ENCODE measurements at regions not wholly inside any gene's neighbourhood (a gene's known extent, or its start where the extent isn't known, plus 50 kb on each side); places are given as distances from the start of the nearest gene placed in this dataset.
"Not testable (repeated sequence)": the region's sequence is repeated elsewhere in the genome, so short reads cannot be mapped to it uniquely, and the experiment has no call there.

- DNase-seq (ENCODE audit: low read depth) = not testable (repeated sequence)
Measured at GRCh38 chr2:131738996-131739434, 211.3 kb downstream of the CCDC74A start.

- no peak for DNase-seq (ENCODE audit: low read depth)
Measured at GRCh38 chr2:131753640-131754561, 226.2 kb downstream of the CCDC74A start.

GRCh38 chr2:131754929-131755720 lies 227.4 kb downstream of the CCDC74A start:
- no peak for DNase-seq (ENCODE audit: low read depth)

GRCh38 chr2:131756141-131756907 lies 228.6 kb downstream of the CCDC74A start:
- no peak for DNase-seq (ENCODE audit: low read depth)

GRCh38 chr2:131758941-131759340 lies 231.3 kb downstream of the CCDC74A start:
- not testable (repeated sequence) for DNase-seq (ENCODE audit: low read depth)

GRCh38 chr2:131774955-131775555 lies 247.4 kb downstream of the CCDC74A start:
- DNase-seq (ENCODE audit: low read depth) = not testable (repeated sequence)

- not testable (repeated sequence) for DNase-seq (ENCODE audit: low read depth)
Measured at GRCh38 chr2:131775903-131776506, 248.3 kb downstream of the CCDC74A start.

GRCh38 chr2:131780446-131780845 lies 252.8 kb downstream of the CCDC74A start:
- DNase-seq (ENCODE audit: low read depth) = not testable (repeated sequence)

GRCh38 chr2:131801210-131801744 lies 273.6 kb downstream of the CCDC74A start:
- DNase-seq (ENCODE audit: low read depth) = no peak

GRCh38 chr2:131801745-131802350 lies 274.2 kb downstream of the CCDC74A start:
- peak; percentile 72 for DNase-seq (ENCODE audit: low read depth)

GRCh38 chr2:131802351-131802836 lies 274.7 kb downstream of the CCDC74A start:
- peak; percentile 9 for DNase-seq (ENCODE audit: low read depth)

GRCh38 chr2:131803237-131803636 lies 275.5 kb downstream of the CCDC74A start:
- not testable (repeated sequence) for DNase-seq (ENCODE audit: low read depth)

- DNase-seq (ENCODE audit: low read depth) = not testable (repeated sequence)
Measured at GRCh38 chr2:131812605-131813004, 284.9 kb downstream of the CCDC74A start.

- not testable (repeated sequence) for DNase-seq (ENCODE audit: low read depth)
Measured at GRCh38 chr2:131813378-131813777, 285.7 kb downstream of the CCDC74A start.

- DNase-seq (ENCODE audit: low read depth) = not testable (repeated sequence)
Measured at GRCh38 chr2:131818267-131818973, 290.7 kb downstream of the CCDC74A start.

- not testable (repeated sequence) for DNase-seq (ENCODE audit: low read depth)
Measured at GRCh38 chr2:131822237-131822721, 294.6 kb downstream of the CCDC74A start.

- DNase-seq (ENCODE audit: low read depth) = not testable (repeated sequence)
Measured at GRCh38 chr2:131823058-131823457, 295.4 kb downstream of the CCDC74A start.

GRCh38 chr2:131824986-131825385 lies 297.3 kb downstream of the CCDC74A start:
- not testable (repeated sequence) for DNase-seq (ENCODE audit: low read depth)

- DNase-seq (ENCODE audit: low read depth) = no peak
Measured at GRCh38 chr2:131827481-131828163, 299.9 kb downstream of the CCDC74A start.

Data from activated T-helper 1 cell treated with Interleukin-2 at 50 U/mL for 16 hours (primary cell).